IMR-90 (cell line): ENCODE measurements at regions not wholly inside any gene's neighbourhood (a gene's known extent, or its start where the extent isn't known, plus 50 kb on each side); places are given as distances from the start of the nearest gene placed in this dataset.

ENCODE experiments used
- ATAC-seq: fragments of 200-7000 bp; cut with Tn5 transposase; 2 replicates; pipeline ENCODE4 v1.9.1; 2020; ENCODE audit warnings: low read depth, mild to moderate bottlenecking, moderate library complexity
- BruUV-seq: library from RNA; stranded (reverse); fragments of 400-500 nt; replicated peaks from 2 replicates; lab custom pipeline; 2021; lab: Mats Ljungman, UMichigan
- CTCF ChIA-PET: fragments of 300-600 bp; formaldehyde crosslinking; extraction: SDS; loops from one replicate; lab custom pipeline; 2021; ENCODE audit warnings: antibody characterized with exemption; lab: Yijun Ruan, JAX
- POLR2A ChIA-PET: fragments of 300-600 bp; sonication (Branson Sonifier 250); formaldehyde crosslinking; loops from one replicate; lab custom pipeline; 2022; ENCODE audit warnings: antibody characterized with exemption; ENCODE audit not compliant: unreplicated experiment; lab: Charles Lee
- DNase-seq: peaks from one replicate; pipeline ENCODE4 v3.0.0; 2013
- H2AFZ ChIP-seq: replicated peaks from 2 replicates; pipeline ENCODE3; 2013; ENCODE audit warnings: low read length, mild to moderate bottlenecking; ENCODE audit not compliant: poor library complexity
- H2AK5ac ChIP-seq: 2 replicates; pipeline ENCODE4 v1.6.1; 2013; ENCODE audit warnings: low read depth, low read length, inconsistent platforms
- H2AK9ac ChIP-seq: replicated peaks from 2 replicates; pipeline ENCODE3; 2013; ENCODE audit warnings: mild to moderate bottlenecking, low read depth, low read length, moderate library complexity; ENCODE audit not compliant: poor library complexity
- H2BK120ac ChIP-seq: 2 replicates; pipeline ENCODE4 v1.6.1; 2013; ENCODE audit warnings: low read depth, low read length, inconsistent platforms
- H2BK15ac ChIP-seq: 3 replicates; pipeline ENCODE4 v1.6.1; 2013; ENCODE audit warnings: low read depth, low read length, inconsistent platforms
- H2BK20ac ChIP-seq: 2 replicates; pipeline ENCODE4 v1.6.1; 2013; ENCODE audit warnings: low read depth, mild to moderate bottlenecking, inconsistent platforms, low read length, moderate library complexity
- H2BK5ac ChIP-seq: 2 replicates; pipeline ENCODE4 v1.6.1; 2013; ENCODE audit warnings: mild to moderate bottlenecking, low read depth, low read length, inconsistent platforms; ENCODE audit not compliant: poor library complexity, severe bottlenecking
- H3K14ac ChIP-seq: replicated peaks from 2 replicates; pipeline ENCODE4 v1.6.1; 2013; ENCODE audit warnings: low read depth, low read length, inconsistent platforms
- H3K18ac ChIP-seq: 2 replicates; pipeline ENCODE4 v1.6.1; 2013; ENCODE audit warnings: low read depth, low read length, control low read depth
- H3K23ac ChIP-seq: 2 replicates; pipeline ENCODE4 v1.6.1; 2013; ENCODE audit warnings: low read depth, low read length, inconsistent platforms
- H3K27ac ChIP-seq: 2 replicates; pipeline ENCODE4 v1.5.1; 2013; ENCODE audit warnings: mild to moderate bottlenecking, control low read depth, low read length; ENCODE audit not compliant: insufficient read depth
- H3K27me3 ChIP-seq: 2 replicates; pipeline ENCODE4 v1.6.1; 2013; ENCODE audit warnings: low read length; ENCODE audit not compliant: control insufficient read depth, insufficient read depth
- H3K36me3 ChIP-seq: 2 replicates; pipeline ENCODE4 v1.6.1; 2013; ENCODE audit warnings: low read length, mixed read lengths; ENCODE audit not compliant: control insufficient read depth, insufficient read depth
- H3K4ac ChIP-seq: 2 replicates; pipeline ENCODE4 v1.6.1; 2013; ENCODE audit warnings: low read depth, low read length, inconsistent platforms
- H3K4me1 ChIP-seq: 2 replicates; pipeline ENCODE4 v1.6.1; 2013; ENCODE audit warnings: low read length, mixed read lengths; ENCODE audit not compliant: control insufficient read depth, insufficient read depth
- H3K4me2 ChIP-seq: 2 replicates; pipeline ENCODE4 v1.6.1; 2013; ENCODE audit warnings: low read depth, mild to moderate bottlenecking, control low read depth, low read length, moderate library complexity
- H3K4me3 ChIP-seq: 2 replicates; pipeline ENCODE4 v1.5.1; 2013; ENCODE audit warnings: low read depth, mild to moderate bottlenecking, control low read depth, low read length, moderate library complexity; ENCODE audit not compliant: insufficient read depth
- H3K56ac ChIP-seq: 2 replicates; pipeline ENCODE4 v1.6.1; 2013; ENCODE audit warnings: low read length, inconsistent platforms; ENCODE audit not compliant: insufficient read depth; ENCODE audit errors: extremely low read depth
- H3K79me1 ChIP-seq, 2 experiments: 2 replicates each; pipeline ENCODE4 v1.6.1; 2013; ENCODE audit warnings: low read length in 2 of 2, inconsistent platforms in 1 of 2, low read depth in 1 of 2
- H3K9ac ChIP-seq: 2 replicates; pipeline ENCODE4 v1.6.1; 2013; ENCODE audit warnings: low read depth, low read length, control low read depth
- H3K9me1 ChIP-seq: 2 replicates; pipeline ENCODE4 v1.6.1; 2013; ENCODE audit warnings: low read length, inconsistent platforms; ENCODE audit not compliant: insufficient read depth
- H3K9me3 ChIP-seq: 2 replicates; pipeline ENCODE4 v1.6.1; 2013; ENCODE audit warnings: low read length; ENCODE audit not compliant: control insufficient read depth, insufficient read depth
- H4K20me1 ChIP-seq: 2 replicates; pipeline ENCODE4 v1.6.1; 2013; ENCODE audit warnings: low read length, inconsistent platforms; ENCODE audit not compliant: insufficient read depth
- H4K5ac ChIP-seq: 2 replicates; pipeline ENCODE4 v1.6.1; 2013; ENCODE audit warnings: mild to moderate bottlenecking, low read depth, low read length, control low read depth
- H4K8ac ChIP-seq, 2 experiments: 2 replicates each; pipeline ENCODE4 v1.6.1; 2013; ENCODE audit warnings: low read depth in 2 of 2, low read length in 2 of 2, control low read depth in 1 of 2, inconsistent platforms in 1 of 2
- H4K91ac ChIP-seq: 2 replicates; pipeline ENCODE4 v1.6.1; 2013; ENCODE audit warnings: low read depth, low read length, inconsistent platforms; ENCODE audit not compliant: insufficient read depth
- CEBPB ChIP-seq: IDR thresholded peaks from 2 replicates; pipeline ENCODE4 v1.6.1; 2012; ENCODE audit warnings: low read depth, low read length, improper control_type of control experiment
- CHD1 ChIP-seq: IDR thresholded peaks from 2 replicates; pipeline ENCODE4 v1.6.1; 2012; ENCODE audit warnings: low read depth, low read length, improper control_type of control experiment
- CTCF ChIP-seq: conservative IDR thresholded peaks from 2 replicates; pipeline ENCODE4 v1.5.1; 2012; ENCODE audit warnings: mild to moderate bottlenecking, low read depth, low read length, improper control_type of control experiment
- ELK1 ChIP-seq: fragments of 150-350 bp; IDR thresholded peaks from 2 replicates; pipeline ENCODE4 v1.6.1; 2016; ENCODE audit warnings: low read depth, mild to moderate bottlenecking, low read length, moderate library complexity, borderline replicate concordance
- FOS ChIP-seq: fragments of 150-350 bp; IDR thresholded peaks from 2 replicates; pipeline ENCODE4 v1.6.1; 2016; ENCODE audit warnings: low read depth, low read length
- MAFK ChIP-seq: IDR thresholded peaks from 2 replicates; pipeline ENCODE4 v1.6.1; 2012; ENCODE audit warnings: low read depth, low read length, improper control_type of control experiment
- MAZ ChIP-seq: IDR thresholded peaks from 2 replicates; pipeline ENCODE4 v1.6.1; 2012; ENCODE audit warnings: low read depth, mild to moderate bottlenecking, low read length, improper control_type of control experiment, moderate library complexity, borderline replicate concordance
- MXI1 ChIP-seq: IDR thresholded peaks from 2 replicates; pipeline ENCODE4 v1.6.1; 2012; ENCODE audit warnings: low read depth, mild to moderate bottlenecking, low read length, moderate library complexity, borderline replicate concordance
- NFE2L2 ChIP-seq: fragments of 150-350 bp; IDR thresholded peaks from 2 replicates; pipeline ENCODE4 v1.6.1; 2016; ENCODE audit warnings: low read depth, mild to moderate bottlenecking, low read length
- POLR2A ChIP-seq: IDR thresholded peaks from 2 replicates; pipeline ENCODE4 v1.6.1; 2012; ENCODE audit warnings: mild to moderate bottlenecking, low read depth, low read length
- RAD21 ChIP-seq: IDR thresholded peaks from 2 replicates; pipeline ENCODE4 v1.6.1; 2012; ENCODE audit warnings: low read length, improper control_type of control experiment
- RCOR1 ChIP-seq: IDR thresholded peaks from 2 replicates; pipeline ENCODE4 v1.6.1; 2012; ENCODE audit warnings: mild to moderate bottlenecking, low read length, improper control_type of control experiment; ENCODE audit not compliant: insufficient replicate concordance
- RFX5 ChIP-seq: IDR thresholded peaks from 2 replicates; pipeline ENCODE4 v1.8.0; 2012; ENCODE audit warnings: low read depth, mild to moderate bottlenecking, low read length, moderate library complexity
- SMC3 ChIP-seq: fragments of 150-350 bp; IDR thresholded peaks from 2 replicates; pipeline ENCODE4 v1.6.1; 2016; ENCODE audit warnings: low read depth, mild to moderate bottlenecking, antibody characterized with exemption, low read length, moderate library complexity
- USF2 ChIP-seq: fragments of 150-350 bp; IDR thresholded peaks from 2 replicates; pipeline ENCODE4 v1.6.1; 2017; ENCODE audit warnings: mild to moderate bottlenecking, antibody characterized with exemption, low read length, low read depth
- WGBS, 2 experiments: methylation state at CpG; one replicate each; pipeline versions ENCODE4 v1.1.5 to v1.1.7; 2013; ENCODE audit warnings: missing lambda C conversion rate in 2 of 2; ENCODE audit not compliant: insufficient read length in 1 of 2; ENCODE audit errors: extremely low coverage in 2 of 2; 5-methylcytosine and 5-hydroxymethylcytosine counted together
- dilution Hi-C: fragments of 300-500 bp; cut with HindIII; formaldehyde crosslinking; loops from one replicate; pipeline ENCODE4 v1.14.3; 2018; ENCODE audit warnings: low sequenced_read_pairs; ENCODE audit not compliant: unreplicated experiment
- in situ Hi-C: fragments of 300-500 bp; cut with MboI; formaldehyde crosslinking; loops from 3 replicates; pipeline ENCODE4 v1.14.3; 2019; ENCODE audit warnings: low sequenced_read_pairs, inconsistent platforms, mixed read lengths
- intact Hi-C: fragments of 100-400 bp; cut with micrococcal nuclease; formaldehyde crosslinking; loops from 2 replicates; pipeline ENCODE4 v1.10.0; 2022

GRCh38 chr3:157837336-157837735 lies 268.9 kb downstream of the SHOX2 start:
- no peak overlapping the region for H3K4me3 ChIP-seq
- ChIA-PET CTCF (no interaction called here), POLR2A (no interaction called here)
- H2AK9ac ChIP-seq: no peak overlapping the region
- H2BK5ac ChIP-seq: no peak overlapping the region
- no peak overlapping the region for H2BK20ac ChIP-seq
- H3K4me1 ChIP-seq: no peaks in the 10 kb centered on the region
- no peaks in the 10 kb centered on the region for H3K9me3 ChIP-seq
- no peak overlapping the region for H4K91ac ChIP-seq
- H3K18ac ChIP-seq: no peak overlapping the region
- no peak overlapping the region for H2AFZ ChIP-seq
- ATAC-seq: peak; percentile 64
- no peak overlapping the region for H3K4me2 ChIP-seq
- no CpG with 5 or more reads among the region's 1 CpG for WGBS, 2 experiments
- no peak overlapping the region for H3K27ac ChIP-seq
- TF ChIP-seq CTCF (no peak), RAD21 (no peak), NFE2L2 (no peak), MXI1 (no peak), USF2 (no peak), SMC3 (no peak), MAZ (no peak), RFX5 (no peak), CEBPB (no peak), FOS (no peak), CHD1 (no peak), POLR2A (no peak), RCOR1 (no peak), ELK1 (no peak), MAFK (no peak)
- H3K14ac ChIP-seq: no peak overlapping the region
- H2BK15ac ChIP-seq: no peak overlapping the region
- H3K9me1 ChIP-seq: no peaks in the 10 kb centered on the region
- no peak overlapping the region for H2AK5ac ChIP-seq
- no peak overlapping the region for H4K5ac ChIP-seq
- intact Hi-C loops (no loop called here), in situ Hi-C loops (no loop called here), dilution Hi-C loops (no loop called here)
- H2BK120ac ChIP-seq: no peak overlapping the region
- no peak overlapping the region for H3K4ac ChIP-seq
- H4K20me1 ChIP-seq: no peaks in the 10 kb centered on the region
- no peak overlapping the region for H3K9ac ChIP-seq
- DNase-seq: no peak
- H3K56ac ChIP-seq: no peak overlapping the region
- no peaks in the 10 kb centered on the region for H3K36me3 ChIP-seq
- no peaks in the 10 kb centered on the region for H3K79me1 ChIP-seq
- no TSS peak for BruUV-seq
- H3K23ac ChIP-seq: no peak overlapping the region
- H3K27me3 ChIP-seq: peaks cover 4% of the 10 kb centered on the region; the same call in 1 of the 2 replicates
- no peak overlapping the region for H4K8ac ChIP-seq
